GM12878 (cell line): ENCODE measurements at regions not wholly inside any gene's neighbourhood (a gene's known extent, or its start where the extent isn't known, plus 50 kb on each side); places are given as distances from the start of the nearest gene placed in this dataset. TPM values are rescaled to one million over a fixed set of nuclear protein-coding genes. Genes with fewer than 3 reads are reported as not detected.

Source experiments
- microRNA-seq: library from miRNA; unstranded; fragments of <30 nt; microRNA quantifications from one replicate; pipeline ENCODE4, GENCODE V29; 2018
- small RNA-seq: library from RNA; depleted of rRNA; stranded (forward); fragments of <200 nt; gene quantifications from one replicate; pipeline ENCODE3, GENCODE V24; 2014

Small RNA genes lying in the stretch of these regions (microRNA-seq; reads per million reads assigned to microRNA genes)
- not detected for gene MIR4527

Small RNA genes lying in the stretch of these regions (small RNA-seq; reads per million reads assigned to genes)
- not detected for gene MIR4527
